ENCODE measurements at regions not wholly inside any gene's neighbourhood (a gene's known extent, or its start where the extent isn't known, plus 50 kb on each side); places are given as distances from the start of the nearest gene placed in this dataset.

DNA sequence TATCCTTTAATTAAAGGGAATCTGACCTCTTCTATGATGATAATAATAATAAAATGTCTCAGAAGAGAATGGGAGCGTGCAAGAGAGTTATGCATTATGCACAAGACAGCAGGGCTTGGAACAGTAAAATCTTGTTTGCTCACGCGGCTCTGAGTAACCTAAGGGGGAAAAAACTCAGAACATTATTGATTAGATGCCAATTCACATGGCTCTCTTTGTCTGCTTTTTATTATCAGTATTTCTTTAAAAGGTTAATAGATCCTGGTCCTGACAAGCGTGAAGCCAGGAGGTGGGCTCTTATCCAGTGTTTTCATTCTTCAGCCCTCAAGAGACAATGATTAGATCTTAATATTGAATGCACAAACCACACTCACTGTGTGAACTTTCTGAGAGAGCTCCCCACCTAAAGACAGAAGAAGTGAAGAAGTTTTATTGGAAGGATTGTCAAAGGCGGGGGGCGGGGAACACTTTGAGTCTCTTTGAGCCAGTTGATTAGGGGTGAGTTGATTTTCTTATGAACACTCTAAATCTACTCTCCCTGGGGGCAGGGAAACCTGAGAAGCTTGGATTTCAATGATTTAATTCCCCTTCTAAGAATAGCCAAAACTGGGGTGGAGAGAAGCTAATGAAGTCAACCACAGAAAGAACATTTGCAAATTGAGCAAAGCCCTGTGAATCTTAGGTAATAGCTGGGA lies 127.5 kb upstream of the CTAGE1 start:
- no peak for DNase-seq

DNA sequence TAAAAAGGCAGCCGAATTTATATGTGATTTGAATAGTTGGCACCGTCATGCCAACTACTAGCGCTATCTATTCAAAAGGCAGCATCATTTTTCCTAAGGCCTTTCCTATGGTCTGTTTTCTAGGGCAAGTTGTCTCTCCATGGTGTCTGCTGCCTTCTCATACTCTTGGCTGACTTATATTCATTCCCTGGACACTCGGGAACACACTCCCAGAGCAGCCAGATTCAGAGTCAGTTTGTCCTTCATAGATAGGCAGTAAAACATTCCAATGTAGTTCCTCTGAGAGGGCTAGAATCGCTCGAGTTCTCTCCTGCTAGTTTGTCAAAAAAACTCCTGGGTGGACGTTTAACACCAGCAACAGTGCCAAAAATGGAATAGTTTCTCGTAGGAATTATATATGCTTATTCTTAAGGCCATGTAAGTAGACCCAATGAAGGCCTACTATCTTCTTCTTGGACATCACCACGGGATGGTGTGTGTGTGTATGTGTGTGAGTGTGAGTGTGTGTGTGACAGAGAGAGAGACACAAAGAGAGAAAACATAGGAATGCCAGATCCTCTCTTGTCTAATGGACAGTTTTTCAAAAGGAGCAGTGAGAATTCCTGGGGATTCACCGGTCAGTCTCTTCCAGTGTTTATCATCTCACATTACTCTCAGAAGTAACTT lies 129.3 kb upstream of the CTAGE1 start:
- DNase-seq, result no peak

DNA sequence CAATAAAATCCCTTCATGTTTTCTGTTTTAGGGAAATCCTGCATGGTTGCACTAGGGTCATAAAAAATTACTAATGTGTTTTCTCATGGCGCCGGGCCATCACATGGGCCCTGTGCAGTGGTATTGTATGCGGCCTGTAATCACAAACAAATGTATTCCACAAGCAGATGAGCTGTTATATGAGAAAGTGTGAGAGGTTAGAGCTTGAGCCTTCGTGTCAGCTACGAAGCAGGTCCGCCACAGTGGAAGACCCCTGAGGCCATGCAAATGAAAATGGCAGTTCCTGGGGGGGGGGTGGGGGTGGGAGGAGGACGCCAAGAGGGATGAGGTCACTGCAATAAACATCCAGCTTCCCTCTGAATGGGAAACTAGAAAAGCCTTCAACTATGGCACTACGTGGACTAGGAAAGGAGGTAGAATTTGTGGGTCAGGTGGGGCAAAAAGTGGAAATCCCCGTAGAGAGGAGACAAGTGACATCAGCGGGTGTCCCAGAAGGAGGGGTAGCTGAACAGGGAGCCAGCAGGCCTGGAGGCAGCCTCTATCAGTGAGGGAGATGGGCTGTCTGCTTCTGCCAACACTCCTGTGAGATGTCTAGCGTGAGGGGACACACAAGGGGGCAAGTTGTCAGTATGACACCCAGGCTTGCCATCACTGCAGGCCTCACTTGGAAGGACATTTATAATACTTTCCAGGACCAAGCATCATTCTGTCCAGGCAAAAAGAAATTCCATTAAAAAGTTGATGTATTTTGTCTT lies 130.3 kb upstream of the CTAGE1 start:
- DNase-seq, result no peak

DNA sequence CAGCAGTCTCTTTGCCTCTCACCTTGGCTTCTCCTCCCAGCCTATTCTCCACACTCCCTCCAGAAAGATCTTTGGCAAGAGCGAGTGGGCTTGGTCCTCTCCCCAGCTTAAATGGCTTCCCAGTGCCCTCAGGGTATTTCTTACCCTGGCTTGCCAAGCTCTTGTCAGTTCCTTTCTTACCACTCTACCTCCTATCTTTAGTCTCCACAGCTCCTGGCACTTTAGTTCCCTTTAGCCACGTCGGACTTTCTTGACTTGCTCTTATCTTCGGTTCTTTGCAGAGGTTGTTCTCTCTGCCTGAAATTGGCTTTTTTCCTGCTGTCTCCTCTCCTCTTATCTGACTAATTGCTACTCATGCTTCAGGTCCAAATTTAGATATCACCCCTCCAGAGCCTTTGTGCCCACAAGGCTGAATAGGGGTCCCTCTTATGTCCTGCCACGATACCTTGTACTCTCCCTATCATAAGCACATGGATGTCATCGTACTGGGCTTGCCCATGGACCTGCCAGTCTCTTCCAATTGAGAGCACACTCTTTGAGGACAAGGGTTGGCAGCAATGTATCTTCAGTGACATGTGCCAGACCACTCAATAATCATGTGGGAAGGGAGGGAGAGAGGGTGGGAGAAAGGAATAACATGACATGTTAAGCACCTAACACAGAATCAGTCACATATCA lies 131.7 kb upstream of the CTAGE1 start:
- no peak for DNase-seq

DNA sequence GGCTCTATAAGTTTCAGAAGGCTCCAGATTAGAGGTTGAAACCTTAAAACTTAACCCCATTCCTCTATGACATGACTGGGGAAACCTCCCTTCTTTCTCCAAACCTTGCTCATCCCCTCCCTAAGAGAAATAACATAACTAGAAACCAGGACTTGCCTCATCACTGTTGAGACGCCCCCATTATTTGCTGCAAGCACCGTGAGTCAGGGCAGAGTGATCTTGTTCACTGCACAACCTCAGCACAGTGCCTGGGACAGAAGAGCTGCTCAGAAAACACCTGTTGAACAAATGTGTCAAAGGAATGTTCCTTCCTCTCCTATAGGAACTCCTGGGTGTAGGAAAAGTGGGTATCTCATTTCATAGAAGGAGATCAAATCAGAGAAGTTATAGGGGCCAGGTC lies 132.7 kb upstream of the CTAGE1 start:
- DNase-seq, result no peak

DNA sequence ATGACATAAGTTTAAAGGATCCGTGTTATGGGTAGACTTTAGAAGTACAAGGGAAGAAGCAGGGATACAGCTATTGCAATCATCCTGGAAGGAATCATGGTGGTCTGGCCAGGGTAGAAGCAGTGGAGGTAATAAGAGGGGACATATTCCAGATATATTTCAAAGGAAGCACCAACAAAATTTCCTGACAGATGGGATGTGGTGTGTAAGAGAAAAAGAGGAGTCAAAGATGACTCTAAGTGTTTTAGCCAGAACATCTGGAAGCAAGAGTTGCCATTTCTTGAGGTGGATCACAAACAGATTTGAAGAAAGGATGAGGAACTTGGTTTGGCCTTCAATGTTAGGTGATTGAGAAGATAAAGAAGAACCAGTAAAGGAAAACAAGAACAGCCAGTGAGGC lies 133.1 kb upstream of the CTAGE1 start:
- no peak for DNase-seq

DNA sequence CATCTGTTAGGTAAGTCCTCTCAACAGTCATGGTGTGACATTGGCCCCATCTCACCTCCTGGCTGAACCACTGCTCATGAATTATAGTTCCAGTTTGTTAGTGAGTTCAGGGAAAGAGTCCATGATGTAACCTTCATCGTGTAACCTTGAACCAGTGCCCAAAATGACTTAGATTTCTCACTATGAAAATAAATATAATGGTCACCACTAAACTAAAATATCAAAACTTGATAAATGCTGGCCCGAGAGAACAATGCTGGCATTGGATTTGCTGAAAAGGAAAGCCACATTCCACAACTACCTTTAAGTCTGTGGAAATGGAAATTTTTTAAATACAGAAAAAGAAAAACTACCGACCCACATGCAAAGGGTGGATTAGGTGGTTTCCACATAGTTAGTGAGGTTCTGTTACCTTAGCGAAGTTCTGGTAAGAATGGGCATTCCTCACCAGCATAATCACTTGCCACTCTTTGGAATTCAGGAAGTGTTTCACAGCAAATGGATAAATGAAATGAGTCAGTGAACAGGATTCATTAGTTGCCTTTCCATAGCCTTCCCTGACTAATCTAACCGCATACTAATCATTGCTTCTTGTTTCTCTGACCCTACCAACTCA lies 133.9 kb upstream of the CTAGE1 start:
- DNase-seq, result peak; percentile 10

DNA sequence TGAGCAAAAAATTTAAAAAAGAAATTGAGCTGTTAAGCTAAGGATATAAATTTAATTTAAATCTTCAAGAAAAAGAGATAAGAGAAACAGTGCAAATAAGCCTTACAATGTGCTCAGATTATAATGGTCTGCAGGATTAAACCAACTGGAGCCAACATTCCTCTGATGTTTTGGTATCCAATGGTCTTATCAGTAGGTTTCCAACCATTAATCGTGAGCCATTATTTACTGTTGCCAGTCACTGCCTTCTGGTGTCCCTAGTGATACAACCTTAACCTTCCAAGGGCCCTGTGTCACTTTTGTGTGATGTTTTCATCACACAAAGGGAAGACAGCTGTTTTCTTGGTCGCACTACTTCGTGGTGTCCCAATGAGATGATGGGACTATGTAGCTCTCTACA lies 134.5 kb upstream of the CTAGE1 start:
- DNase-seq, result no peak

DNA sequence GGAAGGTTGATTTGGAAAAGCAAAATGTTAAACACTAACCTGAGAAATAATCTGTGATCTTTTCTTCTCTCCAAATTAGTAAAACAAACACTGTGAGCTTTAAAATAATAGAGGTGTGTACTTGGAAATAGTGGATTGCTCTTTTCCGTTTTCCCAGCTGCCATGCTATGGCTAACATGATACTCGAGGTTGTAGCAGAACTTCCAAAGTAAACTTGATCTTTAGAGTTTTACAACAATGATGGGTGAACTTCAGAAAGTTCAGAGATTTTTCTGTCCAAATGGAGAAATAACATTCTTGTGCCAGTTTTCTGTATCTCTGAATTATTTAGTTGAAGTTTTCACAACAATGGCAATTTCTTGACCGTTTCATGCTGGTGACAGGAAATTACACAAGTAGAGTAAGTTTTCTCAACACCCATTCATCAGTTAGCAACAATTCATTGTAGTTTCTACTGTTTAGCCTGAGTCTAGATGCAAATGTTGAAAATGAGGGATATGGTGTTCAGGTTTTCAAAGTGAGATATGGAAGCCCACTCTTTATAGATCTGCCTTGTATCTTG lies 135.3 kb upstream of the CTAGE1 start:
- DNase-seq, result no peak

DNA sequence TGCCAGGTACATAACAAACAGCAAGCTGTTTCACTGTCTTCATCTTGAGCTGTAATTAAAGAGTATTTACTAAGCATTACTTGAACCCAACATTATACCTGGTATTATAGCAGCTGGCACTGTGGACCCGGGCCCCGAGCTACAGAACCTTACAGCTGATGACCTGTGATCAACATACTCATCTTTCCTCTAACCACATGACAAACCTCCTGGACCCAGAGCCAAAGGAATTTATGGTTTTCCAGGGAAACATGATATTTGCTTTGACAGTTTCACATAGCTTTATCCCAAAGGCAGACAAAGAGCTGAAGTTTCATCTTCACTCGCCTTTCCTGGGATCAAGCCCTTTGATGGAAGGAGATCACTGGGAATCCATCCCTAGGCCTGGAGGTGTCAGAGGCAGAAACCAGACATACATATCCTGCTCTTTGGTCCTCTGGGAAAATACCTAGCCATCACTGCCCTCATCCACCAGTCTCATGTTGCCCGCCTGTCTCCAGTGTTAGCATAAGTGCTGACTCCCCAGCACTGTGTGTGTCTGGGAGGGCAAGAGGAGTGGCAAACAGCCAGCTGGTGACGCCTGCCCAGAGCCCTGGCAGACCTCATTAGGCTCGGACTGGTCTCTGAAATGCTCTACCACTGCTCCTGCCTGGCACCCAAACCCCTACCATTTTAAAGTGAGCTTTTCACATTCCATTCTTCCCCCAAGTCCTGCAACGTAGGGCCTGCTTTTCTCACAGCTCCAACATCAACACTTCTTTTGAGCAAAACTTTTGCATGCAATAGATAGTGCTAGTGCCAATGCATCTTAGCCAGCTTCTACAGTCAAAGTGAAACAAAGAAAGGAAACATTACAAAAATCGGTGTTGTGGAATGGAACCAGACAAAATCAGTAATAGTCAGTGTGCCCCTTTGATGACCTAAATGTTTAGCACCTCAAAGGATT lies 138.8 kb upstream of the CTAGE1 start:
- no peak for DNase-seq

DNA sequence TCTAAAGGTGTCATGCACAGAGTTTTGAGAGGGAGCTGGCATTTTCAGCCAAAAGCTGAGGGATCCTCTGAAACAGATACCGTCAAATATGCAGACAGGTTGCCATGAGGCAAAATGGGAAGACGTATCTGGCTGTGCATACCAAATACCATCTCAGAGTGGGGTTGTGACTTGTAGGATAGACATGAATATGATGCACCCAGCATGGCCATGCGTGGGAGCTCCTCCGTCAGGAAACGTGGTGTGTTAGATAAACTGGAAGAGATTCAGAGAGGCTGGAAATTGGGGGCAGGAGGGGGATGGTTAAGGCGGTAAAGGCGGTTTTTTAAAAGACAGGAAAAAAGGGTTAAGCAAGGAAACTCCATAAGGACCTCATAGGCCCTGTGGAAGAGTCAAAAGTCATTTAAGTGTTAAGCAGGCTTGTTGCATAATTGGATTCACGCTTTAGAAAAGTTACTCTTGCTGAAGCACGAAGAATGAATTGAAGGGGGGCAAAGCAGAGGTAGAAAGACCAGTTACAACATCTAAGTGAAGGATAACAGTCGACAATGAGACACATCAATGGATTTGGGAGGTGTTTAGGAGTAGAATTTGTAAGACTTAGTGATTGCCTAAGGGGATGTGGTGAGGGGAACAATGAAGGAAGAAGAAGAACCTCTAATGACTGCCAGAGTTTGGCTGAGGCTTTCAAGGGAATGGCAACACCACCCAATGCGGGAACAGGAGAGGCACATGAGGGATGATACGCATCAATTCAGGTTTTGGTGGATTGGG lies 139.6 kb upstream of the CTAGE1 start:
- DNase-seq, result no peak

DNA sequence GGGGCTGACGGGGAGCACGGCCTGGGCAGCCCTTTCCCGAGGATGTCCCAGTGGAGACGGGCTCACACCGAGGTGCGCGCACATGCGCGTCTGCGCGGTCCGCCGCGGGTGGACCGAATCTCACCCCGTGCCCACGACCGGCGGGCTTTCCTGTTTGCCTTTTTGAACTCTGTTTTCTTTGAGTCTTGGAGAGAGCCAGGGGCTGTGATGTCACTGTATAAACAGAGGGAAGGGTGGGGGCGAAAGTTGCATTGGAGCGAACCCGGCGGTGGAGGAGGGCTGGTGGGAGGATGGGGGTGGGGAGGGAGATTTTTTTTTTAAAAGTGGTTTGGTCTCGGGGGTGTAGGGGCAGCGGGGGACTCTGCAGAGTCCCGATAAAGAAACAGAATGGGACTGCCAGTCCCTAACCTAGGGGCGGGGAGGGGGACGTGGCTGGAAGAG lies 141.2 kb upstream of the CTAGE1 start:
- peak; percentile 31 for DNase-seq

DNA sequence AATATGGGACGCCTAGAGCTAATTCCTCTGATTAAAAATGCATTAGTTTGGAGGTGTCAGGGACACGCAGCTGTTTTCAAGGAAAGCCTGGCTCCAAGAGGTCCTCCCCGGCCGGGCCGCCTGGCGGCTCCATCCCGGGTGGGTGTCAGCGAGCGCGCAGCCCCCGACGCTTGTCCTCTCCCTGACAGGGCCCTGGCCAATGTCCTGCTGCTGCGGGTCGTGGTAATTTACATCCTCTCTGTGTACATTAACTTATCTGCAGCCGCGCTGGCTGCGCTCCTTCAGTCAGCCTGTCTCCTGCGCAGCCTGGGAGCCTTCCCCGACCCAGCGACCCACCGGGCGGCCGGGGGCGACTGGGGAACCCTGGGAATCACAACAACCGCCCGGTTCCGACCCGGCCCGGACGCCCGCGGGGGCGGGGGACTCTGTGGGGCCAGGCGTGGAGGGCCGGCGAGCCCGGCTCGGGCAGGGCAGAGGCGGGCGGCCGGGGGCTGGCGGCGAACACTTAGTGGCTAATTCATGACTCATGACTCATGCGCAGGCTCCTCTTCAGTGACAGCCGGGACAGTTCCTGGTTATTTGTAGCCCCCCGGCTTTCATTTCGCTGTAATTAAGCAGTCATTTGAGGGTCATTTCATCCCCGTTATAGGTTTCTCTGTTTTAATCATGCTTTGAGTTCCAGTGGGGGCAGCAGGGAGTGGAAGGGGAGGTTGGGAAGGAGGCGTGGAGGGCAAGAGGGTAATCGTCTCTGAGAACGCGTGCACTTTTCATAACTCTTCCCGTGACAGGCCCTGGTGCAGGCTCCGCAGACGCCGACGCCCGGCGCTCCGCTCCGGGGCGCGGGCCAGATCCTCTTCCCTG lies 141.9 kb upstream of the CTAGE1 start:
- peak; percentile 39 for DNase-seq

DNA sequence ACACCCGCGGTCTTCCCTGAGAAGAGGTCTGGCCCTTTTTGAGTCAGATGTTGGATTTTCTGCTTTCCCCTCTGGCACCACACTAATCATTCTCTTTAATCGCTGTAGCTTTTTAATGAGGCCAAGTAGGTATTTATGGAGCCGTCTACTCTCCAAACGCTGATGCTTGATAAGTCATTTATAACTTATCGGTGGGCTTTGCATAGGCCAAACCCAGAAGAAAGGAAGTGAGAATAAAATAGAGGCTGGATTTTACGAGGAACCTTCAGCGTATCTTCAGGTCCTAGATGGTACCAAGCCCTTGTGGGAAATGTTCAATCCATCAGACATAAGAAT lies 142.5 kb upstream of the CTAGE1 start:
- DNase-seq, result no peak

DNA sequence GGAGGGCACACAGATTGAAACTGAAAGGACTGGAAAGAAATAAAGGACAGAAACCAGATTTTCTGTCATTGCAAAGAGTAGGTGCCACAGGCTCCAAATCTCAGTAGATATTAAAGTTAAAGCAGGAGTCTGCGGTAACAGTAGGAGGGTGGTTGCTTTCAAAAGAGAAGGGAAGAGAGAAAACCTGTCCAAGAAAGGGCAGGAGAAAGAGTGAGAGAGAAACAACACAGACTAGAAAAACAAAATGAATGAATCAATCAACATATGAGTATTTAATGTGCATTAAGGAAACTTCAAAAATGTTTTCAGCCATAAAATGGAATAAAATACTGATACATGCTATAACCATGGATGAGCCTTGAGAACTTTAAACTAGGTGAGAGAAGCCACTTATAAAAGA lies 143.1 kb upstream of the CTAGE1 start:
- DNase-seq, result no peak

DNA sequence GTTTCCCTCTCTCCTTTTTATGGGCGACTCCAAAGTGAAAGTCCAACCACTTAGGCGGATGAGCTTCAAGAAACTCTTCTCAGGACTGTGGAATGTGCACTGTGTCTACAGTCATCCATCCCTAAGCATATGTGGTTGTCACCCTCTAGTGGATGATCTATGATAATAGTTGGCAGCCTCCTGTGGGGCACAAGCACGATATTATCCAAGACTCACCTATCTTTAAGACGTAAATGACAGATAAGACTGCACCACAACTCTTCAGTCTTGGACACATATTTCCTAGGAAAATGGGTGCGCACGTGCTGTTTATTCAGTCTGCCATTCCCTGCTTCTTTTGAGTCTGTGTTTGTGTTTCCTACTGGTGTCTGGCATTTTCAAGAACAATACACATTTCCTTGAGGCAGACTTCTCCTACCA lies 145.5 kb upstream of the CTAGE1 start:
- peak; percentile 64 for DNase-seq

DNA sequence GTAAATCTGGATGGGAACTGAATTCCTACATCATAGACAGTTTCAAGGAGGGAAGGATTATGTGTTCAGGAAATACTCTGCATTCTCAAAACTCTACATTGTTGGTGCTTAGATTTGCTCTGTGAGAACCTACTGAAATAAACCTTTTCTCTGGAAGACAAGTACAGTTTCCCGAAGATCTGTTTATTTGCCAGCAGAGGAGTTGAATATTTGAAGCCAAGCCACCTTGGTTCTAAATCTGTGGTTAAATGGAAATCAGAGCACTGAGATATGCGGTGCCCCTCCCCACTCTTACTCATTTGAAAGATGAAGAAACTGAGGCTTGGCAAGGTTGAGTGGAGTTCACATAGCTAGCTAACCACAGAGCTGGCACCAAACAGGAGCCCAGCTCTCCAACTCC lies 146.3 kb upstream of the CTAGE1 start:
- DNase-seq, result no peak

DNA sequence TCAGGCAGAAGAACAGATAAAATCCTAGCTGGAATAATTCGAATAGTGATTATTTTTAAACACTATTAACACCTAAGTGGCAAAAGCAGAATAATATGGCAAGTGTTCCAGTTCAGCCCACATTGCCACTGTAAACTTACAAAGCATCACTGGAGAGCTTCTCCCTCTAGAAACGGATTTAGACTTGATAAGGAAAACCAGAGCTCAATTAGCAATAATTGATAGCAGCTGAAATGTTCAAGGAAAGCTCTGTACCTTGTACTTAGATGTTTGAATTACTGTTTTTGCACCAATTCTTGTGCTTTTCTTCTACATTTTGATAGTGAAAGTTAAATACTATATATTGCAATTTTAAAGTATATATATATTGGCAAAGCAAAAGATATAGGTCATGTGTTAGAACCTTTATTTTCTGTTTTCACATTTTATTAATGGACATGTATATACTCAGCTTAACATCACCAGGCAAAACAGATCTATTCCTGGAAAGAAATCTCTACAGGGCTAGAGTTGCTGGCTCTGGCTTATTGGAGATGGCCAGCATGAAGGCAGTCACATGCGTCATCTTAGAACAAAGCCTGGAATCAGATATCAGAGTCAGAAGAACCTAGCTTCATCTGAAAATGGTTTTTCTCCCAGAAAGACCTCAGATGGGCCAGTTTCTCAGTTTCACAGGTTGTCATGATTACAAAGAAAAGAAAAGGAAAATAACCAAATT lies 149.1 kb upstream of the CTAGE1 start:
- no peak for DNase-seq

DNA sequence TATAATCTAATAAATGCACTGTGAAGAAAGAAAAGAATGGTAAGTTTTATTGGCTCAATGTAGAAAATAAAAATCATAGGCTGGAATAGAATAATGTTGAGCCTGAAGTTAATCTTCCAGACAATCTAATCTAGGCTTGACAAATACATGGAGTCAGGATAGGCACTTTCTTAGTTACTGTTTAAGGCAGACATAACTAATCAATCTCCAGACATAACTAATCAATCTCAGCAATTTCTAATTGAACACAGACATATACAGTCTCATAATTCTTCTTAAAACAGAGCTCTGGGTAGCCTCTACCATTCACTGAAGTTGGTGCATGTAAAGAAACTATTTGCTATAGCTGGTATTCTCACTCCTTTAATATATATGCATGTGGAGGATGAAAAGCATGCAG lies 150.1 kb upstream of the CTAGE1 start:
- DNase-seq, result no peak
